Kidney (tissue), 13 donors: ENCODE measurements at regions not wholly inside any gene's neighbourhood (a gene's known extent, or its start where the extent isn't known, plus 50 kb on each side); places are given as distances from the start of the nearest gene placed in this dataset.
A peak's percentile ranks its signal among the peaks of the same experiment; 100 is the strongest.

ENCODE experiments used
- DNase-seq, 5 donors: peaks; one replicate each; pipeline ENCODE4 v3.0.0-alpha.2; 2013 to 2020
- FAIRE-seq: peaks from 2 replicates; lab custom pipeline; 2012; peaks lifted over from hg19 to GRCh38; lab: Jason Lieb, UNC
- H3K27ac ChIP-seq, 2 donors: one replicate each; pipeline ENCODE4 v1.7.0; 2013; ENCODE audit warnings: low read depth in 2 of 2, low read length in 2 of 2, inconsistent platforms in 1 of 2
- H3K27me3 ChIP-seq: one replicate; pipeline ENCODE4 v1.7.1; 2013; ENCODE audit warnings: low read length, inconsistent platforms; ENCODE audit not compliant: control insufficient read depth, insufficient read depth
- H3K36me3 ChIP-seq, 3 donors: one replicate each; pipeline versions ENCODE4 v1.7.0 to v1.7.1; 2013; ENCODE audit warnings: low read length in 3 of 3, control low read depth in 1 of 3, inconsistent platforms in 1 of 3; ENCODE audit not compliant: insufficient read depth in 3 of 3, control insufficient read depth in 2 of 3
- H3K4me1 ChIP-seq, 3 donors: one replicate each; pipeline versions ENCODE4 v1.7.0 to v1.7.1; 2013; ENCODE audit warnings: low read length in 3 of 3, inconsistent platforms in 1 of 3, low read depth in 1 of 3; ENCODE audit not compliant: control insufficient read depth in 2 of 3, insufficient read depth in 2 of 3
- H3K4me3 ChIP-seq, 3 donors: one replicate each; pipeline versions ENCODE4 v1.7.0 to v1.8.1; 2013; ENCODE audit warnings: low read length in 3 of 3, control low read depth in 1 of 3, inconsistent platforms in 1 of 3
- H3K9ac ChIP-seq, 3 donors: one replicate each; pipeline versions ENCODE4 v1.7.0 to v1.7.1; 2013; ENCODE audit warnings: low read length in 3 of 3, control low read depth in 1 of 3, inconsistent platforms in 1 of 3
- H3K9me3 ChIP-seq, 3 donors: one replicate each; pipeline versions ENCODE4 v1.7.0 to v1.7.1; 2013; ENCODE audit warnings: low read length in 3 of 3, control low read depth in 1 of 3, inconsistent platforms in 1 of 3; ENCODE audit not compliant: control insufficient read depth in 2 of 3, insufficient read depth in 1 of 3
- CTCF ChIP-seq: IDR thresholded peaks from 3 replicates; pipeline ENCODE4 v1.5.1; 2012; ENCODE audit warnings: mild to moderate bottlenecking, moderate library complexity, borderline replicate concordance; ENCODE audit not compliant: insufficient read depth; ENCODE audit errors: extremely low read depth
- intact Hi-C: fragments of 100-400 bp; cut with DNase I; formaldehyde crosslinking; loops from one replicate; pipeline ENCODE4 v1.11.1; 2022
- donor health status: control.
- donor health status: control.
- donor health status: control.
- donor health status: control.
- donor health status: control.
- donor health status: DM: yes; HTN: yes; CAD: no.
- donor health status: Normal renal cell carcinoma (clear cell type).

GRCh38 chr2:189287363-189287762 lies 107.8 kb upstream of the COL5A2 start:
- H3K4me3 ChIP-seq: no peak overlapping the region
- no peak overlapping the region for H3K27ac ChIP-seq
- H3K9me3 ChIP-seq: peaks cover 0 to 4% (median 0%) of the 10 kb centered on the region in 3 donors
- no peak for TF ChIP-seq CTCF
- FAIRE-seq: no peak
- H3K4me1 ChIP-seq: no peaks in the 10 kb centered on the region
- no peak for DNase-seq
- intact Hi-C loops: no loop called here
- no peaks in the 10 kb centered on the region for H3K27me3 ChIP-seq
- no peaks in the 10 kb centered on the region for H3K36me3 ChIP-seq
- H3K9ac ChIP-seq: no peak overlapping the region

- H3K36me3 ChIP-seq: no peaks in the 10 kb centered on the region
- DNase-seq (peak in 2 of 5 donors; percentile 67 to 81), FAIRE-seq (peak; percentile 78)
- H3K9ac ChIP-seq: no peak overlapping the region
- peaks cover 0 to 4% (median 0%) of the 10 kb centered on the region in 3 donors for H3K9me3 ChIP-seq
- no peaks in the 10 kb centered on the region for H3K27me3 ChIP-seq
- H3K4me1 ChIP-seq: no peaks in the 10 kb centered on the region
- H3K27ac ChIP-seq: no peak overlapping the region
- H3K4me3 ChIP-seq: no peak overlapping the region
- intact Hi-C loops: no loop called here
- peak; percentile 40 for TF ChIP-seq CTCF
These were observed 108.5 kb upstream of the COL5A2 start for GRCh38 chr2:189287982-189288521.

- Histone ChIP-seq H3K4me1 (no peaks in the 10 kb centered on the region), H3K27me3 (no peaks in the 10 kb centered on the region), H3K4me3 (no peak overlapping the region), H3K9ac (no peak overlapping the region), H3K36me3 (no peaks in the 10 kb centered on the region), H3K27ac (no peak overlapping the region), H3K9me3 (peaks cover 0 to 4% (median 0%) of the 10 kb centered on the region in 3 donors)
- no peak for FAIRE-seq
- intact Hi-C loops: no loop called here
- TF ChIP-seq CTCF: no peak
- DNase-seq: no peak
These were observed 111.9 kb upstream of the COL5A2 start for GRCh38 chr2:189291460-189291859.

GRCh38 chr2:189293164-189293563 lies 113.6 kb upstream of the COL5A2 start:
- Histone ChIP-seq H3K4me3 (no peak overlapping the region), H3K27ac (no peak overlapping the region), H3K9ac (no peak overlapping the region), H3K9me3 (peaks cover 0 to 4% (median 0%) of the 10 kb centered on the region in 3 donors), H3K27me3 (no peaks in the 10 kb centered on the region), H3K4me1 (no peaks in the 10 kb centered on the region), H3K36me3 (no peaks in the 10 kb centered on the region)
- FAIRE-seq: no peak
- no peak for DNase-seq
- intact Hi-C loops: no loop called here
- no peak for TF ChIP-seq CTCF
